CD4-positive, CD25-positive, alpha-beta regulatory T cell (primary cell): ENCODE measurements at regions not wholly inside any gene's neighbourhood (a gene's known extent, or its start where the extent isn't known, plus 50 kb on each side); places are given as distances from the start of the nearest gene placed in this dataset.

ENCODE experiments used
- ATAC-seq, 2 donors: fragments of 150-1000 bp; cut with Tn5 transposase; one replicate each; pipeline ENCODE4 v1.10.0; 2021; ENCODE audit warnings: low read depth in 2 of 2, moderate number of reproducible peaks in 2 of 2, moderate library complexity in 1 of 2
- DNase-seq, 3 donors: peaks; one replicate each; pipeline versions ENCODE4 v3.0.0 to v3.0.0-alpha.2; 2012 to 2022; ENCODE audit warnings: mixed read lengths in 1 of 3
- H3K27ac ChIP-seq: one replicate; pipeline ENCODE4 v1.7.0; 2013; ENCODE audit warnings: mild to moderate bottlenecking, low read length; ENCODE audit not compliant: insufficient read depth, poor library complexity, severe bottlenecking
- H3K27me3 ChIP-seq: one replicate; pipeline ENCODE4 v1.7.0; 2013; ENCODE audit warnings: low read length; ENCODE audit not compliant: control insufficient read depth, insufficient read depth
- H3K36me3 ChIP-seq: one replicate; pipeline ENCODE4 v1.7.0; 2013; ENCODE audit warnings: mild to moderate bottlenecking, low read length, moderate library complexity; ENCODE audit not compliant: control insufficient read depth, insufficient read depth
- H3K4me1 ChIP-seq: 2 replicates; pipeline ENCODE4 v1.7.0; 2013; ENCODE audit warnings: mild to moderate bottlenecking, low read length; ENCODE audit not compliant: insufficient read depth, control insufficient read depth, poor library complexity, severe bottlenecking
- H3K4me3 ChIP-seq: one replicate; pipeline ENCODE4 v1.7.0; 2013; ENCODE audit warnings: low read depth, mild to moderate bottlenecking, low read length, moderate library complexity
- H3K9me3 ChIP-seq, 2 experiments: 1 replicate in 1 of 2; 2 replicates in 1 of 2; pipeline ENCODE4 v1.7.0; 2013; ENCODE audit warnings: low read length in 2 of 2, mild to moderate bottlenecking in 1 of 2, moderate library complexity in 1 of 2; ENCODE audit not compliant: control insufficient read depth in 2 of 2
- H3K27ac Mint-ChIP-seq, 3 donors: one replicate each; pipeline ENCODE4 v1.8.0; 2020 to 2022; ENCODE audit warnings: mild to moderate bottlenecking in 3 of 3, mixed read lengths in 3 of 3, moderate library complexity in 2 of 3
- H3K27me3 Mint-ChIP-seq: one replicate; pipeline ENCODE4 v1.8.0; 2022; ENCODE audit warnings: mild to moderate bottlenecking, mixed read lengths
- H3K36me3 Mint-ChIP-seq: one replicate; pipeline ENCODE4 v1.8.0; 2020; ENCODE audit warnings: mixed read lengths
- H3K4me1 Mint-ChIP-seq, 4 donors: one replicate each; pipeline ENCODE4 v1.8.0; 2020 to 2022; ENCODE audit warnings: mixed read lengths in 4 of 4, mild to moderate bottlenecking in 1 of 4
- H3K4me3 Mint-ChIP-seq, 4 donors: one replicate each; pipeline ENCODE4 v1.8.0; 2020 to 2022; ENCODE audit warnings: mild to moderate bottlenecking in 4 of 4, mixed read lengths in 4 of 4, moderate library complexity in 3 of 4
- H3K9me3 Mint-ChIP-seq, 7 donors: one replicate each; pipeline ENCODE4 v1.8.0; 2020 to 2022; ENCODE audit warnings: mixed read lengths in 7 of 7, mild to moderate bottlenecking in 3 of 7, moderate library complexity in 2 of 7

- H3K27me3 ChIP-seq = no peaks in the 10 kb centered on the region
- no peaks in the 10 kb centered on the region for H3K4me1 ChIP-seq
- H3K27ac ChIP-seq = no peak overlapping the region
- Mint-ChIP-seq H3K36me3 (no peaks in the 10 kb centered on the region), H3K9me3 (peaks cover 0 to 2% (median 0%) of the 10 kb centered on the region in 7 donors), H3K4me1 (no peaks in the 10 kb centered on the region), H3K27me3 (no peaks in the 10 kb centered on the region), H3K4me3 (no peak overlapping the region), H3K27ac (no peak overlapping the region)
- H3K4me3 ChIP-seq = no peak overlapping the region
- no peak for ATAC-seq
- no peak for DNase-seq
- H3K36me3 ChIP-seq = no peaks in the 10 kb centered on the region
- no peaks in the 10 kb centered on the region for H3K9me3 ChIP-seq
These were observed 306.9 kb upstream of the PPARGC1A start for GRCh38 chr4:24196785-24197184.

- H3K27me3 Mint-ChIP-seq = no peaks in the 10 kb centered on the region
- H3K27ac Mint-ChIP-seq = peak overlapping the region in 1 of 3 donors; percentile 41
- no peak overlapping the region for H3K4me3 Mint-ChIP-seq
- no peaks in the 10 kb centered on the region for H3K4me1 Mint-ChIP-seq
- H3K4me3 ChIP-seq = no peak overlapping the region
- no peaks in the 10 kb centered on the region for H3K9me3 ChIP-seq
- no peaks in the 10 kb centered on the region for H3K36me3 Mint-ChIP-seq
- H3K9me3 Mint-ChIP-seq = peaks cover 0 to 2% (median 0%) of the 10 kb centered on the region in 7 donors
- ATAC-seq (no peak), DNase-seq (no peak)
- H3K4me1 ChIP-seq = no peaks in the 10 kb centered on the region
- no peaks in the 10 kb centered on the region for H3K36me3 ChIP-seq
- no peaks in the 10 kb centered on the region for H3K27me3 ChIP-seq
- H3K27ac ChIP-seq = no peak overlapping the region
These were observed 306.3 kb upstream of the PPARGC1A start for GRCh38 chr4:24195991-24196736.

GRCh38 chr4:24192018-24192641, 302.3 kb upstream of the PPARGC1A start:
- no peak for ATAC-seq
- Histone ChIP-seq H3K27ac (no peak overlapping the region), H3K9me3 (no peaks in the 10 kb centered on the region), H3K4me1 (no peaks in the 10 kb centered on the region), H3K36me3 (no peaks in the 10 kb centered on the region), H3K27me3 (no peaks in the 10 kb centered on the region), H3K4me3 (no peak overlapping the region)
- H3K4me1 Mint-ChIP-seq = no peaks in the 10 kb centered on the region
- no peaks in the 10 kb centered on the region for H3K36me3 Mint-ChIP-seq
- peaks cover 0 to 2% (median 0%) of the 10 kb centered on the region in 7 donors for H3K9me3 Mint-ChIP-seq
- no peak overlapping the region for H3K4me3 Mint-ChIP-seq
- no peaks in the 10 kb centered on the region for H3K27me3 Mint-ChIP-seq
- no peak overlapping the region for H3K27ac Mint-ChIP-seq
- no peak for DNase-seq

GRCh38 chr4:24190761-24191695, 301.2 kb upstream of the PPARGC1A start:
- Mint-ChIP-seq H3K27me3 (no peaks in the 10 kb centered on the region), H3K4me3 (no peak overlapping the region), H3K9me3 (peaks cover 0 to 2% (median 0%) of the 10 kb centered on the region in 7 donors), H3K27ac (no peak overlapping the region), H3K4me1 (no peaks in the 10 kb centered on the region), H3K36me3 (no peaks in the 10 kb centered on the region)
- DNase-seq = no peak
- H3K27ac ChIP-seq = no peak overlapping the region
- ATAC-seq = no peak
- no peaks in the 10 kb centered on the region for H3K9me3 ChIP-seq
- H3K27me3 ChIP-seq = no peaks in the 10 kb centered on the region
- H3K4me1 ChIP-seq = no peaks in the 10 kb centered on the region
- no peaks in the 10 kb centered on the region for H3K36me3 ChIP-seq
- H3K4me3 ChIP-seq = no peak overlapping the region

- no peak overlapping the region for H3K27ac ChIP-seq
- no peak overlapping the region for H3K27ac Mint-ChIP-seq
- no peaks in the 10 kb centered on the region for H3K9me3 ChIP-seq
- no peaks in the 10 kb centered on the region for H3K27me3 Mint-ChIP-seq
- DNase-seq (no peak), ATAC-seq (no peak)
- peaks cover 0 to 2% (median 0%) of the 10 kb centered on the region in 7 donors for H3K9me3 Mint-ChIP-seq
- no peaks in the 10 kb centered on the region for H3K27me3 ChIP-seq
- no peaks in the 10 kb centered on the region for H3K36me3 Mint-ChIP-seq
- no peak overlapping the region for H3K4me3 Mint-ChIP-seq
- H3K36me3 ChIP-seq = no peaks in the 10 kb centered on the region
- H3K4me1 Mint-ChIP-seq = no peaks in the 10 kb centered on the region
- H3K4me3 ChIP-seq = no peak overlapping the region
- H3K4me1 ChIP-seq = no peaks in the 10 kb centered on the region
These were observed 298.6 kb upstream of the PPARGC1A start for GRCh38 chr4:24188459-24188858.

- Mint-ChIP-seq H3K27me3 (no peaks in the 10 kb centered on the region), H3K9me3 (peaks cover 0 to 2% (median 0%) of the 10 kb centered on the region in 7 donors), H3K4me3 (no peak overlapping the region), H3K27ac (no peak overlapping the region), H3K36me3 (no peaks in the 10 kb centered on the region), H3K4me1 (no peaks in the 10 kb centered on the region)
- Histone ChIP-seq H3K4me1 (no peaks in the 10 kb centered on the region), H3K4me3 (no peak overlapping the region), H3K27ac (no peak overlapping the region), H3K36me3 (no peaks in the 10 kb centered on the region), H3K9me3 (no peaks in the 10 kb centered on the region), H3K27me3 (no peaks in the 10 kb centered on the region)
- ATAC-seq (no peak), DNase-seq (no peak)
These were observed 296.6 kb upstream of the PPARGC1A start for GRCh38 chr4:24186466-24186865.

- H3K4me1 ChIP-seq = no peaks in the 10 kb centered on the region
- Mint-ChIP-seq H3K27ac (no peak overlapping the region), H3K27me3 (no peaks in the 10 kb centered on the region), H3K4me3 (no peak overlapping the region), H3K36me3 (no peaks in the 10 kb centered on the region), H3K4me1 (no peaks in the 10 kb centered on the region), H3K9me3 (peaks cover 0 to 8% (median 5%) of the 10 kb centered on the region in 7 donors)
- H3K27me3 ChIP-seq = no peaks in the 10 kb centered on the region
- no peak for DNase-seq
- no peak overlapping the region for H3K27ac ChIP-seq
- no peak for ATAC-seq
- no peak overlapping the region for H3K4me3 ChIP-seq
- no peaks in the 10 kb centered on the region for H3K9me3 ChIP-seq
- H3K36me3 ChIP-seq = no peaks in the 10 kb centered on the region
These were observed 291.2 kb upstream of the PPARGC1A start for GRCh38 chr4:24181005-24181404.
